GM12878 (cell line): ENCODE measurements at regions not wholly inside any gene's neighbourhood (a gene's known extent, or its start where the extent isn't known, plus 50 kb on each side); places are given as distances from the start of the nearest gene placed in this dataset.

ENCODE experiments used
- CBFB ChIP-seq: IDR thresholded peaks from 2 replicates; pipeline ENCODE4 v1.6.1; 2016; ENCODE audit warnings: antibody characterized with exemption, low read depth
- CREM ChIP-seq: IDR thresholded peaks from 2 replicates; pipeline ENCODE4 v1.6.1; 2014; ENCODE audit warnings: antibody characterized with exemption, low read depth
- CTCF ChIP-seq, 3 experiments: IDR thresholded peaks in 2 of 3; conservative IDR thresholded peaks in 1 of 3; 2 replicates each; pipeline ENCODE4 v1.5.1; 2011; ENCODE audit warnings: low read depth in 3 of 3, low read length in 3 of 3, mild to moderate bottlenecking in 3 of 3, control low read depth in 2 of 3, moderate library complexity in 2 of 3, inconsistent platforms in 1 of 3, mixed read lengths in 1 of 3; ENCODE audit not compliant: control insufficient read depth in 2 of 3, insufficient read depth in 1 of 3; ENCODE audit errors: extremely low read depth in 1 of 3
- EGR1 ChIP-seq, 2 experiments: IDR thresholded peaks; 1 replicate in 1 of 2; 2 replicates in 1 of 2; pipeline ENCODE4 v1.6.1; 2011 to 2012; ENCODE audit warnings: low read depth in 2 of 2, low read length in 2 of 2, borderline replicate concordance in 1 of 2, mild to moderate bottlenecking in 1 of 2, moderate library complexity in 1 of 2
- EZH2 ChIP-seq: IDR thresholded peaks from 2 replicates; pipeline ENCODE4 v1.6.1; 2012; ENCODE audit warnings: low read depth, mild to moderate bottlenecking, control low read depth, inconsistent platforms, low read length, borderline replicate concordance; ENCODE audit not compliant: control insufficient read depth
- GABPA ChIP-seq: IDR thresholded peaks from 2 replicates; pipeline ENCODE4 v1.6.1; 2014; ENCODE audit warnings: antibody characterized with exemption, low read depth, mild to moderate bottlenecking, inconsistent platforms
- POLR2A ChIP-seq: IDR thresholded peaks from 2 replicates; pipeline ENCODE4 v1.6.1; 2011; ENCODE audit warnings: low read depth, mild to moderate bottlenecking, low read length
- RAD21 ChIP-seq: IDR thresholded peaks from 2 replicates; pipeline ENCODE4 v1.6.1; 2011; ENCODE audit warnings: mild to moderate bottlenecking, low read depth, low read length, moderate library complexity; ENCODE audit not compliant: insufficient read depth
- RELA ChIP-seq: fragments of 450-650 bp; IDR thresholded peaks from 2 replicates; pipeline ENCODE4 v1.8.0; 2014; ENCODE audit warnings: borderline replicate concordance; ENCODE audit not compliant: partially characterized antibody
- TAF1 ChIP-seq: IDR thresholded peaks from 2 replicates; pipeline ENCODE4 v1.6.1; 2011; ENCODE audit warnings: mild to moderate bottlenecking, low read depth, low read length, borderline replicate concordance
- YY1 ChIP-seq: IDR thresholded peaks from 2 replicates; pipeline ENCODE4 v1.6.1; 2011; ENCODE audit warnings: low read depth, mild to moderate bottlenecking, low read length
- ZNF274 ChIP-seq: IDR thresholded peaks from one replicate; pipeline ENCODE4 v1.8.0; 2011; ENCODE audit not compliant: insufficient read length, insufficient read depth

GRCh38 chr10:101299211-101299610, 54.8 kb upstream of the BTRC start:
- TF ChIP-seq CBFB = no peak
- no peak for TF ChIP-seq EZH2
- no peak for TF ChIP-seq ZNF274
- no peak for TF ChIP-seq RAD21
- TF ChIP-seq POLR2A = no peak
- TF ChIP-seq RELA = no peak
- no peak for TF ChIP-seq CTCF (IDR thresholded peaks at IDR 0.05 in 2 of 3, conservative IDR thresholded peaks at IDR 0.05 in 1 of 3; ENCODE audit: control insufficient read depth in 2 of 3, extremely low read depth in 1 of 3, insufficient read depth in 1 of 3, low read depth in 3 of 3, low read length in 3 of 3)
- TF ChIP-seq CREM = no peak
- no peak for TF ChIP-seq TAF1
- TF ChIP-seq GABPA = no peak
- TF ChIP-seq YY1 = no peak
- TF ChIP-seq EGR1 (IDR thresholded peaks at IDR 0.05; ENCODE audit: borderline replicate concordance in 1 of 2, low read depth in 2 of 2, low read length in 2 of 2) = no peak
